NCI-H2227 treated with DMSO at 0.1 percent for 48 hours (cell line): ENCODE measurements at regions not wholly inside any gene's neighbourhood (a gene's known extent, or its start where the extent isn't known, plus 50 kb on each side); places are given as distances from the start of the nearest gene placed in this dataset.
"Not testable (repeated sequence)": the region's sequence is repeated elsewhere in the genome, so short reads cannot be mapped to it uniquely, and the experiment has no call there.

Source experiments
- DNase-seq: peaks from one replicate; lab custom pipeline; 2025; lab: John Stamatoyannopoulos, UW

DNA sequence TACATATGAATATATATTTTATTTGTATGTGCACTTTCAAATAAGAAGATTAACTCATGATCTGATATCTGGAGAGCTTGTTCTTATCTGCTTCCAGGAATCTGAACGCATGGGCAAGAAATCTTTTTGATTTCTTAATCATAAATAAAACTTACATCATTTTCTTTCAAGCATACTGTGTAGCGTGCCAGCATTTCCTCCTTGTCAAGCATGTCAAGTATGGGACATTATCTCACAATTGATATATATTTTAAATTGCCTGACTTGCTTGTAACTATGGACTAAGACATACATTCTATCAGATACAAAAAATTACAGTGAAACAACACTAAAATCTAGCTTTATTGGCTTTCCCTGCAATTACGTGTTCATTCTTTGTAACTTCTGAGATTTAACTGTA is 1128.2 kb downstream of the PLA2G4A start:
- DNase-seq, result no peak

DNA sequence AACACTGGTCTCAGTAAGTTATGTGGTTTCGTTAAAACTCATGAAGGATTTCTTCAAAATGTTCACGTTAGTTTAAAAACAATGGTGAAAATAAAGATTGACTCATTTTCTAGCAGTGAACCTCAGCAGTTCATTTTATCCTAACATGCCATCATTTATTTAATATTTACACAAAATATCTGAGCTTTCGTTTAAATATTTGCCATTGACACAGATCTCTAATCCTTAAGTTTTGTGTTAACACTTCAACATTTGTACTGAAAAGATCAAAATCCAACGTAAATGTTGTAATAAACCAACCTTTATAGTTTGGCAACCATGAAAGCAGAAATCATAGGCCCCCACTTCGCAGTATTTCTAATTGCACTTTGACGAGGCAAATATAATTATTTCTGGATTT is 1129.5 kb downstream of the PLA2G4A start:
- DNase-seq, result no peak

DNA sequence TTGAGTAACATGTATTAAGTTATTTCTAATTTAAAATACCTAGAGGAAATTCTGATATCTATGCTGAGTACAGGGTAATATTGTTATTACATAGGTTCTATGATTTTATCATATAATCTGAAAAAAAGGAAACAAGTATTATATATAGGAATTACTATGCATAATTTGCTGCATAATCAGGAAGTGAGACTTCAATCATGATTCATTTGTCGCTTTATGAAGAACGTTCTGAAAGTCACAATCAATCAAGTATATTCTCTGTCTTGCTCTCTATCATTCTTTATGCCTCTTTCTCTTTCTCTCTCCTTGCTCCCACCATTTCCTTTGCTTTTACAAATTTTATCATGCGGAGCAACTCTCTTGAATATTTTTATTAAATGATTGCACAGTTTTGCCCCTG is 1130.3 kb downstream of the PLA2G4A start:
- DNase-seq, result no peak

DNA sequence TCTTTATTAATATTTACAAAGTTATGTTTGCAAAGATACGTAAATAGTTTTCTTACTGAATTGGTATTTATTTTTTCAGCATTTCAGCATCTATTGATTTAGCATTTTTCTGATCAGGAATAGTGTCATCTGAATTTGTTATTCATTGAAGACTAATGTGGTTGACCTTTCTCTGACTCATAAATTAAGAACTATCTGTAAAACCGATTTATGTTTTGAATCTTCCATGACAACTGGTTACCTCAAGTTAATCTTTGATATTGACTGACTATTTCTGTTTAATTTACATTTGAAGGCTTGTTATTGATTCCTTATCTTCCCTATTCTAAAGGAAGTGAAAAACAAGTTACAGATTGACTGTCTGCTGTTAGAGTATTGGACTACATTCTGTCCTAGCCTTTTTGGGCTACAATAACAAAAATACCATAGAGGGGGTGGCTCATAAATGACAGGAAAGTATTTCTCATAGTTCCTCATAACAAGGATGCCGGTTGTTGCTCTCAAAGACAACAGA is 1131.4 kb downstream of the PLA2G4A start:
- no peak for DNase-seq

DNA sequence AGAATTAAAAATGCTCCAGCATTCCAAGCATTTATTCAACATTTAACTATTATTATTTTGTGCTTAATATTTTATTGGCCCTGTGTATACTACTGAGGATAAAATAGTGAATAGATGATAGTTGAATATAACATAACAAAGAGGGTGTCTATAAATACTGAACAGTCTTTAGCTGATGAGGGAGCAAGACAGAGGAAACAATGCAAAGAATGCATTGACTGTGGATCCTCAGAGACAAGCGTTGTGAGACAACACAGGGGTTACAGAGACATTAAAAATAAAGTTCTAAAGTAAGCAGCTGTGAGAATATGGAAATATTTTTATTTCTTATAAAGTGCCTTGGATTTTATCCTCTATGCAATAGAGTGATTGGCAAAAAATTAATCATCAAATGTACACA is 1133.1 kb downstream of the PLA2G4A start:
- no peak for DNase-seq

DNA sequence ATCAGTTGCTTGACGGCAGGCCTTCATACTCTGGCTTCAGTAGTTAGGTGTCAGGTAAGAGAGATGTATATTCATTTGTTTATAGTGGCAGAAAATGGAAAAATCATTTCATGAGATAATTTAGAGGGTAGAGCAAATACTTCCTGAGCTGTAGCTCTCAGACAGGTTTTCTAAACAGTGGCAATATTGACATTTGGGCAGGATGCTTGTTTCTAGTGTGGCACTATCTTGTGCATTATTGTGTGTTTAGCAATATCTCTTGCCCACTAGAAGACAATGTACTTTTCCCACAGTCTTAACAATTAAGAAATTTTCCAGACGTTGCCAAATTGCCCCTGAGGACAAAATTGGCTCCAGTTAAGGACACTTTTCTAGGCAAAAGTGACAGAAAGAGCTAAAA is 1143.1 kb downstream of the PLA2G4A start:
- no peak for DNase-seq

DNA sequence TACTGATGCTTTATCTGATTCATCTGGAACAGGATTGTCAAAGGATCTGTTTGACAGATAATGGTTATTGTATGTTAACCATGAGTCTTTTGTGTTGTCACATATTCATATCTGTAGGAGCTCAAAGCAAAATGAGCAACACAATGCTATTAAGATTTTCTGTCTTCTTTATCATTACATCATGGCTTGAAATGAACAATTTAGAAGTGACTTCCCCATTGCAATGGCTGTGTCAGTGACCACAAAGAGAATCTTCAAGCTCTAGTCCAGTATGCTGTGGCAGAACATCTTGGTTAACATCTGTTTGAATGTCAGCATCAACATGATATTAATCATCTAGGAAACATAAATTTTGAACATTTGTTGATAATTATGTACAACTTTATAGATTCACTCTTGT is 1148.5 kb downstream of the PLA2G4A start:
- DNase-seq, result no peak

DNA sequence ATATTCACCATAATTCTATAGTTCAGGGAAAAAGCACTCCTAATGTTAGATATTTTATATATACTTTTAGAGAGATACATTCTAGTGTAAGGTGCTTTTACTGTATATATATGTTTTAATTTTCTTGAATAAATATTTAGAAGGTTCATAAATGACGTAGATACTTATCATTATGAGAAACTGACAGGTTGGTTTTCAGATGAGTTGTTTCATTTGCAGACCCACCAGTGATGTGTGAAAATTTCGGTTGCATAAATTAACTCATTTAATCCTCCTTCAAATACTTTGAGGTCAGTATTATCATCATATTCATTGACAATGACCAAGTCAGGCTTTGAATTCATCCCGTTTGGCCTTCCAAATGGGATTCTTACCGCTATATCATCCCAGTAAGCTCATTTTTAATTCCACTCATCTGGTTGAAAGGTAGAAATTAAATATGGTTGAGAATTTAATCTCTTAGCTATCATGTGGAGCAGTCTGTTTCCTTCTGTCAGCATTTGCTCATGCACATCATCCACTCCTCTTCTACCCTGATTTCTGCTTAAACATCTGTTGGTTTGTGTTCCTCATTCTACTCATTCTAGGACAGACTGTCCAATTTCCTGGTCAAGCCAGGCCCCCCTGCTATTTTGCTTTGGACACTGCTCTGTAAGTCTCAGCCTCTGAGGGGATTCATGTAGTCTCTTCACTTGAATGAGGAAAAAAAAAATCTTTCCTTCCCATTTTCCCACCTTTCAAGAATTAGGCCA is 1156.6 kb downstream of the PLA2G4A start:
- DNase-seq, result no peak

DNA sequence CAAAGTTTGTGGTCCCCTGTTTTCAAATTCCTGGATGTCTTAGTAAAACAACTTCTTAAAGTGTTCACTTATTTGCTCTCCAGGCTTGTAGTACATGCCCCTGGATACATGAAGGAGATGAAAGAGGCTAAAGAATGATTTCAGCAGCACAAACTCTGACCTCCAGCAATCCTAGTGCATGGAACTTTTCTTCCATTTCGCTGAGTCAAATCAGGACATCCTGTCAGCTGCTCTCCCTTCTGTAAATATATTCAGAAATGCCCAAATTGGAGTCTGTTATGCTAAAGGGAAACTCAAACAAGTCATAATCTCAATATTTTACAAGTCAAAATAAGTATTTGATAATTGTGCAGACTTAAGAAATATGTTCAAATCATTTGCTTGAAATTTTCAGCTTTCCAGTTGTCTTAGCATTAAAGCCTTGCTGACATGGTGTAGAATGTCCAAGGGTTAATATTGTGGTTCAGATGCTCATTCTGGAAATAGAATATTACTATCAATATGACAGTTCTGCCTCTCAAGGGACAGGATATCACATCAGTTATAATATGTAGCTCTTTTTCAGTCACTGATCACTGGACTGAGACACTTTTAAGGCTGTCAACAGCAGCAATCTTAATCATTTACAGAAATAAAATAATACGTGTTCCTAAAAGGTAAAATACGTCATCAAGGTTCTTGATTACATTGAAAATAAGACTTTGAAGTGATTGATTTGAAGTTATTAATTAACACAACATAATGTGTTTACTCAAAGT is 1157.3 kb downstream of the PLA2G4A start:
- DNase-seq, result no peak

DNA sequence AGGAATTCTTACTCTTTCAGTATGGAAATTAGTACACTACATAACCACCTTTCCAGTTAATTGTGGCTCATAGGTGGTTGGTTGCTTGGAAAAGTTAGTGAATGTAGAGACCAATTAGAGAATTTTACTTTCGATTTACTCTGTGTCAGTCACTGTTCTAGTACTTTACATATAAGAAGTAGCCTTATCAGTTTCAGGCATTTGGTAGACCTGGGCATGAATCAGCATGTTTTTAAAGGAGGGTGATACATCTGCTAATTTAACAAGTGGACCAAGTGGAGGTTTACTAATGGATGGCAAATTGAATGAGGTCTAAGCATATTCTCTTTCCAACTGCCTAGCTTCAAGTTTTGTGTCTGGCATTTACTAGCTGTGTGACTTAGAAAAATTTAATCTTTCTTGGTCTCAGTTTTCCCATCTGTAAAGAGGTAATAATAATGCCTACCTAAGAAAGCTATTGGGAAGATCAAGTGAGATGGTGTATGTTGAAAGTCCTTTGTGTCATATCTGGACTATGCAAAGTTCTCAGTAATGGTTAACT is 1158.6 kb downstream of the PLA2G4A start:
- no peak for DNase-seq

DNA sequence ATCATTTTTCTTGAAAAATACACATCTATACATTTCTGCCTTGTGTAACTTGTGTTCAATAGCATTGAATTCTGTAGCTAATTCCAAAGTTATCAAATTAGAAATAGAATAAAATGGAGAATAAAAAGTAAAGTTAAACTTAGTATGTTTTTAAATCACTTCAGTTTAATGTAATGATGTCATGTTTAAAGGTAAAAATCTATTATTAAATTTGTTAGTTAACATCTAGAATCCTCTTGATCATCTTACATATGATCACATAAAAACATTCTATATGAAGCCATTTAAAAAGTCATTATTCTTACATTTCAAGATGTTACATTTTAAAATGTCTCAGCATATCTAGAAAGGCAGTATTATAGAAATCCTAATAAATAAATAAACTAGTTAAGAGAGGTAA is 1163.2 kb downstream of the PLA2G4A start:
- no peak for DNase-seq

DNA sequence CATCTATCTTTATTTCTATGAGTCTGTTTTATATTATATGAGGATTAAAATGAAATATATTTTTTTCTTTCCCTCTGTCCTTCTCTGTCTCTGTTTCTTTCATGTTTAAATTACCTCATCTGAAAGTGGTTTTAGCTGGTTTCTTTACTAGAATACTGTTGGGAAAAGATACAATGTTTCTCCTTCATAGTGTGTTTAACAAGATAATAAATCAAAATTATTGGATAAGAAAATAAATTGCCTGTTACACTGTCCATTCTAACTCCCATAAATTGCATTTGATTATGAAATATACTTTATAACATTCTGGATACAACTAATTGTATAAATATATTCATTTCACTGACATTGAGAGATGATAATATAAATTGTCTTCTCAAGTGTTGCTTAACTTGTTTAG is 1168.0 kb downstream of the PLA2G4A start:
- DNase-seq, result no peak

DNA sequence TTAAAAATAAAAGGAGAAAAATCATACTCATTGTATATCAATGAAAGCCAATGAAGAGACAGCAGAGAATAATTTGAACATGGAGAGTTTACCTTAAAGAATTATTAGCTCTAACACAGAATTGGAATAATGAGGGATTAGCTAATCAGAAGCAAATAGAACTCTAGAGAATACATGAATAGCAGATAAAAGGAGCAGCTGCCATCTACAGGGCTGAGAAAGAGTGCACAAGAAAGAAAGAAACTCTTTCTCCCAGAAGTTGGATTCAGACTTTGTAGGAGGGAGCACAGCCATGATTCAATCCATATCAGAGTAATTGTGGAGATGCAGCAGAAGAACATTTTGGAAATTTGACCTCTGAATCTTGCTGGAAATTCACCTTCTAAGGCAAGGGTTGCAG is 1171.2 kb downstream of the PLA2G4A start:
- DNase-seq, result no peak

DNA sequence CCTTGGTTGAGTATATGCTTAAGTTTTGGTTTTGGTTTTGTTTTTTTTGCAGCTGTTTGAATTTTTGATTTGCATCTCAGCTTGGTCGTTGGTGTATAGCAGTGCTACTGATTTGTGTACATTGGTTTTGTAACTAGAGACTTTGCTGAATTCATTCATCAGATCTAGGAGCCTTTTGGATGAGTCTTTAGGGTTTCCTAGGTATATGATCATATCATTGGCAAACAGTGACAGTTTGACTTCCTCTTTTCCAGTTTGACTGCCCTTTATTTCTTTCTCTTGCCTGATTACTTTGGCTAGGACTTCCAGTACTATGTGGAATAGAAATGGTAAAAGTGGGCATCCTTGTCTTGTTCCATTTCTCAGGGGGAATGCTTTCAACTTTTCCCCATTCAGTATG is 1174.9 kb downstream of the PLA2G4A start:
- not testable (repeated sequence) for DNase-seq

DNA sequence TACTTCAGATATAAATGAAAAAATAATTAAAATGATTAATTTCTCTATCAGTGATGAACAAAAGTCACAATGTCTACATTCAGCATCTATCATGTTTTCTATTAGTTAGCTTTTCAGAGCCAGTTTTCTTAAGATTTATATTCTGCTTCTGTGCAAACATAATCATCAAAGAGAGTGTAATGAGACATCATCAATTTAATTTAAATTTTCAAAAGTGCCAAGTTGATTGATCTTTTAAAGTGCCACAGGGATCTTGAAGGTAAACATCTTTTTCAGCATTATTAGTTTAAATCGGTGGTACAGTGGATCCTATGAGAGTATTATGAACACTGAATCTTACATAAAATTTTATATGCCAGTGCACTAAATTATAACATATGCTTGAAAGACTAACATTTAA is 1176.1 kb downstream of the PLA2G4A start:
- DNase-seq, result no peak

DNA sequence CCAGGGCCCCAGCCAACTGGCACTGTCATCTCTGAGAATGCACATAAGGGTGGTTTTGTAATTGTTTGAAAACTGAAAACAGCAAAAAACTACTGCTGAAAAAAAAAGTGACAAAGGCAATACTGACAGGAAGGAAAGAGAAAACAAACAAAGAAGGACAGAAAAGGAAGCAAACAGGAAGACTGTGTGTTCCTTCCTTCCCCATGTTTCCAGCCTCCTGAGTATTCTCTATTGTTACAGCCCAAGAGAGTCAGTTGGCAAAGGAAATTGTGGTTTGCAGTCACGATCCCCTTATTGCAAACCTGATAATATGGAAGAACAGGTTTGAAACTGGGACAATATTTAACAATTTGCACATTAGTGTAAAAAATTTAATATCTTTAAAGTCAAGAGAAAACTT is 1177.6 kb downstream of the PLA2G4A start:
- DNase-seq, result no peak

DNA sequence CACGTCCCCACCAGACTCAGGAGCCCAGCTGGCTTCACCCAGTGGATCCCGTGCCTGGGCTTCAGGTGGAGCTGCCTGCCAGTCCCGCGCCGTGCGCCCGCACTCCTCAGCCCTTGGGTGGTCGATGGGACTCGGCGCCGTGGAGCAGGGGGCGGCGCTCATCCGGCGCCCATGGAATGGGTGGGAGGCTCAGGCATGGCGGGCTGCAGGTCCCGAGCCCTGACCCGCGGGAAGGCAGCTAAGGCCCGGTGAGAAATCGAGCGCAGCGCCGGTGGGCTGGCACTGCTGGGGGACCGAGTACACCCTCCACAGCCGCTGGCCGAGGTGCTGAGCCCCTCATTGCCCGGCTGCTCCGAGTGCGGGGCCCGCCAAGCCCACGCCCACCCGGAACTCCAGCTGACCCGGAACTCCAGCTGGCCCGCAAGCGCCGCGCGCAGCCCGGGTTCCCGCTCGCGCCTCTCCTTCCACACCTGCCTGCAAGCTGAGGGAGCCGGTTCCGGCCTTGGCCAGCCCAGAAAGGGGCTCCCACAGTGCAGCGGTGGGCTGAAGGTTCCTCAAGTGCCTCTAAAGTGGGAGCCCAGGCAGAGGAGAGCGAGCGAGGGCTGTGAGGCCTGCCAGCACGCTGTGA is 1184.6 kb downstream of the PLA2G4A start:
- not testable (repeated sequence) for DNase-seq

DNA sequence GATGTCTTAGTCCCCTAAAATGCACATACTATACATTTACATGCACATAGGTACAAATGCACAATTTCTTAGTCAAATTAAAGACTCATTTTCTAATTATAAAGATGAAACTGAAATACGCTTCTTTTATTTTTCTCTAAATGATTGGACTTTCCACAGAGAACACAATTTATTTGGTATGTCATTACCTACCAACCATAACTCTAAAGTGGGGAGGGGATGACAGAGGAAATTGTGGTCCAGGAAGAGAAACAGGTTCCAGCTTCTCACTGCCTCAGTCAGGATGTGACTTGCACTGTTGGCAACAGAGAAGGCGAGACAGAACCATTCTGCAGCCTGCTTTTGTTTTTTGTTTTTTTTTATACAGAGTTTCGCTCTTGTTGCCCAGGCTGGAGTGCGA is 1189.2 kb downstream of the PLA2G4A start:
- DNase-seq, result no peak

DNA sequence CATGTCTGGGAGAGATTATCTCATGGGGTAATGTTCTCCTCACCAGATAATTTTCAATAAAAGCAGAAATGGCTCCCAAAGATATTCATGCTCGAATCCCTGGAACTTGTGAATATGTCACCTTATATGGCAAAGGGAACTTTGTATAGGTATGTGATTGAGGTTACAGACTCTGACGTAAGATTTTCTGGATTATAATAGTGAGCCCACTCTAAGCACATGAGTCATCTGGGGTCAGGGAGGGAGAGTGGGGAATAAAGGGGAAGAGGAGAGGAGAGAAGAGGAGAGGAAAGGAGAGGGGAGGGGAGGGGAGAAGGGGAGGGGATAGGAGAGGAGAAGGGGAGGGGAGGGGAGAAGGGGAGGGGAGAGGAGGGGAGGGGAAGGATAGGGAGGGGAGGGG is 1193.9 kb downstream of the PLA2G4A start:
- no peak for DNase-seq

DNA sequence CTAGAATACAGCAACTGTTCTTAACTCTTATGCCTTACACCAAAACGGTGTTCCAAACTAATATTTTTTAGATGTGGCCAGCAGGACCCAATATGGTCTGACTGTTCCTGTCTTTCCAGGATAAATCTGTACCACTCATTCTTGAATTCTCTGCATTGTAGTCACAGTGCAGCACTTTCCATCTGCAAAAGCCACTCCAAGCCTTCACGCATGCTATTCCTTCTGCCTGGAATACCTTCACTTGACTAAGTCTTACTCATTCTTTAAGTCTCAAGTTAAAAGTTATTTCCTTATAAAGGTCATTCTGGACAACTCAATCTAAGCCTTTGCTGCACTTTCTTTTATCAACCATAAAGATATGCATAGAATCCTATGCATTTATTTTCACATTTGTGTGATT is 1194.5 kb downstream of the PLA2G4A start:
- DNase-seq, result no peak

DNA sequence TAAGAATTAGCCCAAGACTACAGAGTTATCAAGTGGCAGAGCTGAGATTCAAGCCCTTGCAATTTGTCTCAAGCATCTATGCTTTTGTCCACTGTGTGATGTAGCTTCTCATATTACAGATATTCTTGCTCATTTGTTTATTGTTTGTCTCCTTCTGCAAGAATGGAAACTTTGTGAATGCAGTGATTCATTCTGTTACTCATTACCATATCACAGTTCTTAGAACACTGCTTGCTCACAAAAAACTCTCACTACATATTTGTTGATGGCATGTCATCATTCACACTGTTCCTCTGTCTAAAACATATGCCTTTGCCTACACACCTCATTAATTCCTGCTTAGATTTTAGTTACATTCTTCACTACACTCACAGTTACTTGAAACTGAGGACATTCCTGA is 1198.9 kb downstream of the PLA2G4A start:
- no peak for DNase-seq

DNA sequence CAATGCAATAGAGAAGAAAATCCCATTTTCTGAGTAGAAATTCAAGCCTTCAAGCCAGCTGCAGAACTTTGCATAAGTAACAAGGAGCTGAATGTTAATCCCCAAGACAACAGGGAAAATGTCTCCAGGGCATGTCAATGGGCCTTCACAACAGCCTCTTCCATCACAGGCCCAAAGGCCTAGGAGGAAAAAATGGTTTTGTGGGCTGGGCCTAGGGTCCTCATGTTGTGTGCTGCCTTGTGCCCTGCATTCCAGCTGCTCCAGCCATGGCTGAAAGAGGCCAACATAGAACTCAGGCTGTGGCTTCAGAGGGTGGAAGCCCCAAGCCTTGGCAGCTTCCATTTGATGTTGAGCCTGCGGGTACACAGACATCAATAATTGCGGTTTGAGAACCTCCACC is 1208.8 kb downstream of the PLA2G4A start:
- DNase-seq, result not testable (repeated sequence)
